ENCODE measurements at regions not wholly inside any gene's neighbourhood (a gene's known extent, or its start where the extent isn't known, plus 50 kb on each side); places are given as distances from the start of the nearest gene placed in this dataset.

GRCh38 chr1:90824551-90824950, 107.4 kb upstream of the BARHL2 start:
- Mint-ChIP-seq H3K36me3 (ENCODE audit: low read depth) (no peaks in the 10 kb centered on the region), H3K4me1 (ENCODE audit: low read depth) (no peaks in the 10 kb centered on the region), H3K4me3 (ENCODE audit: unreplicated experiment) (no peak overlapping the region), H3K27me3 (ENCODE audit: low read depth) (peaks cover 20% of the 10 kb centered on the region), H3K27ac (ENCODE audit: unreplicated experiment) (no peak overlapping the region), H3K9me3 (ENCODE audit: low read depth) (no peaks in the 10 kb centered on the region)
- no peak for DNase-seq (ENCODE audit: low spot score)
- no peak for TF ChIP-seq CTCF (IDR thresholded peaks at IDR 0.05)

- Mint-ChIP-seq H3K27ac (ENCODE audit: unreplicated experiment) (no peak overlapping the region), H3K4me3 (ENCODE audit: unreplicated experiment) (no peak overlapping the region), H3K36me3 (ENCODE audit: low read depth) (no peaks in the 10 kb centered on the region), H3K4me1 (ENCODE audit: low read depth) (no peaks in the 10 kb centered on the region), H3K9me3 (ENCODE audit: low read depth) (no peaks in the 10 kb centered on the region), H3K27me3 (ENCODE audit: low read depth) (peaks cover 14% of the 10 kb centered on the region)
- no peak for DNase-seq (ENCODE audit: low spot score)
- no peak for TF ChIP-seq CTCF (IDR thresholded peaks at IDR 0.05)
Observed at GRCh38 chr1:90823686-90824085, 106.6 kb upstream of the BARHL2 start.

GRCh38 chr1:90821788-90822359, 104.8 kb upstream of the BARHL2 start:
- Mint-ChIP-seq H3K4me3 (ENCODE audit: unreplicated experiment) (no peak overlapping the region), H3K27me3 (ENCODE audit: low read depth) (peaks cover 14% of the 10 kb centered on the region), H3K36me3 (ENCODE audit: low read depth) (no peaks in the 10 kb centered on the region)

GRCh38 chr1:90821152-90821787, 104.2 kb upstream of the BARHL2 start:
- H3K4me1 Mint-ChIP-seq (ENCODE audit: low read depth) = no peaks in the 10 kb centered on the region
- no peak overlapping the region for H3K27ac Mint-ChIP-seq (ENCODE audit: unreplicated experiment)
- peaks cover 14% of the 10 kb centered on the region for H3K27me3 Mint-ChIP-seq (ENCODE audit: low read depth)
- TF ChIP-seq CTCF (IDR thresholded peaks at IDR 0.05) = no peak
- H3K9me3 Mint-ChIP-seq (ENCODE audit: low read depth) = no peaks in the 10 kb centered on the region
- no peak overlapping the region for H3K4me3 Mint-ChIP-seq (ENCODE audit: unreplicated experiment)
- no peak for DNase-seq (ENCODE audit: low spot score)
- H3K36me3 Mint-ChIP-seq (ENCODE audit: low read depth) = no peaks in the 10 kb centered on the region

More at GRCh38 chr1:90821788-90822359, 104.8 kb upstream of the BARHL2 start:
- no peak for DNase-seq (ENCODE audit: low spot score)
- Mint-ChIP-seq H3K4me1 (ENCODE audit: low read depth) (no peaks in the 10 kb centered on the region), H3K9me3 (ENCODE audit: low read depth) (no peaks in the 10 kb centered on the region), H3K27ac (ENCODE audit: unreplicated experiment) (no peak overlapping the region)
- no peak for TF ChIP-seq CTCF (IDR thresholded peaks at IDR 0.05)

GRCh38 chr1:90820745-90821144, 103.6 kb upstream of the BARHL2 start:
- DNase-seq (ENCODE audit: low spot score) = no peak
- no peaks in the 10 kb centered on the region for H3K9me3 Mint-ChIP-seq (ENCODE audit: low read depth)
- no peak for TF ChIP-seq CTCF (IDR thresholded peaks at IDR 0.05)
- H3K27ac Mint-ChIP-seq (ENCODE audit: unreplicated experiment) = no peak overlapping the region
- H3K4me1 Mint-ChIP-seq (ENCODE audit: low read depth) = no peaks in the 10 kb centered on the region
- H3K4me3 Mint-ChIP-seq (ENCODE audit: unreplicated experiment) = no peak overlapping the region
- peaks cover 12% of the 10 kb centered on the region for H3K27me3 Mint-ChIP-seq (ENCODE audit: low read depth)
- no peaks in the 10 kb centered on the region for H3K36me3 Mint-ChIP-seq (ENCODE audit: low read depth)
